B cell (primary cell): ENCODE measurements at regions not wholly inside any gene's neighbourhood (a gene's known extent, or its start where the extent isn't known, plus 50 kb on each side); places are given as distances from the start of the nearest gene placed in this dataset.

ENCODE experiments used
- ATAC-seq: fragments of 200-7000 bp; cut with Tn5 transposase; one replicate; pipeline ENCODE4 v1.10.0; 2021; ENCODE audit warnings: low read depth, mild to moderate bottlenecking, moderate number of reproducible peaks, moderate library complexity
- CTCF ChIA-PET: fragments of 350-600 bp; sonication (Branson Sonifier 250); formaldehyde crosslinking; loops from one replicate; lab custom pipeline; 2021; ENCODE audit warnings: antibody characterized with exemption, inconsistent platforms; lab: Charles Lee
- POLR2A ChIA-PET: fragments of 350-600 bp; sonication (Branson Sonifier 250); formaldehyde crosslinking; loops from one replicate; lab custom pipeline; 2021; ENCODE audit warnings: antibody characterized with exemption; lab: Charles Lee
- DNase-seq: peaks from one replicate; pipeline ENCODE4 v3.0.0; 2013
- H2AFZ ChIP-seq: 2 replicates; pipeline ENCODE4 v1.6.1; 2012; ENCODE audit warnings: mild to moderate bottlenecking, low read depth, low read length; ENCODE audit not compliant: insufficient read depth, poor library complexity, severe bottlenecking
- H3K27ac ChIP-seq, 2 donors: 1 replicate in 1 of 2; 2 replicates in 1 of 2; pipeline ENCODE4 v1.5.1; 2012 to 2013; ENCODE audit warnings: low read length in 2 of 2, mild to moderate bottlenecking in 2 of 2, moderate library complexity in 1 of 2
- H3K27me3 ChIP-seq, 4 experiments: fragments of 200-600 bp in 1 of 4; sonication (generic) in 1 of 4; replicated peaks in 1 of 4; 1 replicate in 2 of 4; 2 replicates in 2 of 4; pipeline versions ENCODE4 v1.6.1 to v1.7.0; 2013 to 2016; ENCODE audit warnings: low read length in 3 of 4, mild to moderate bottlenecking in 2 of 4, mixed read lengths in 1 of 4, moderate library complexity in 1 of 4; ENCODE audit not compliant: insufficient read depth in 4 of 4, control insufficient read depth in 3 of 4; ENCODE audit errors: control extremely low read depth in 1 of 4
- H3K36me3 ChIP-seq, 2 experiments: replicated peaks in 1 of 2; 1 replicate in 1 of 2; 2 replicates in 1 of 2; pipeline versions ENCODE4 v1.6.1 to v1.7.1; 2013; ENCODE audit warnings: low read length in 1 of 2; ENCODE audit not compliant: insufficient read depth in 2 of 2, control insufficient read depth in 1 of 2; ENCODE audit errors: control extremely low read depth in 1 of 2, extremely low read depth in 1 of 2
- H3K4me1 ChIP-seq, 2 donors: fragments of 200-600 bp in 1 of 2; sonication (generic) in 1 of 2; 1 replicate in 1 of 2; 2 replicates in 1 of 2; pipeline versions ENCODE4 v1.5.1 to v1.6.1; 2013 to 2017; ENCODE audit warnings: low read length in 2 of 2; ENCODE audit not compliant: control insufficient read depth in 2 of 2, insufficient read depth in 2 of 2
- H3K4me2 ChIP-seq: replicated peaks from 2 replicates; pipeline ENCODE3; 2012; ENCODE audit warnings: mild to moderate bottlenecking, low read depth, low read length; ENCODE audit not compliant: poor library complexity, severe bottlenecking
- H3K4me3 ChIP-seq, 5 experiments: fragments of 200-600 bp in 1 of 5; sonication (generic) in 1 of 5; 1 replicate in 3 of 5; 2 replicates in 2 of 5; pipeline versions ENCODE4 v1.5.1 to v1.7.0; 2011 to 2016; ENCODE audit warnings: low read length in 4 of 5, mild to moderate bottlenecking in 4 of 5, low read depth in 2 of 5, control low read depth in 1 of 5, moderate library complexity in 1 of 5; ENCODE audit not compliant: insufficient read depth in 1 of 5; ENCODE audit errors: control extremely low read depth in 1 of 5, extremely low read depth in 1 of 5
- H3K79me2 ChIP-seq: fragments of 200-600 bp; sonication (generic); one replicate; pipeline ENCODE4 v1.6.0; 2016; ENCODE audit warnings: low read length; ENCODE audit not compliant: control insufficient read depth, insufficient read depth
- H3K9ac ChIP-seq: fragments of 200-600 bp; sonication (generic); 2 replicates; pipeline ENCODE4 v1.6.1; 2017; ENCODE audit warnings: mild to moderate bottlenecking, low read length, moderate library complexity
- H3K9me3 ChIP-seq, 3 donors: one replicate each; pipeline versions ENCODE4 v1.6.1 to v1.7.1; 2013; ENCODE audit warnings: low read length in 2 of 3; ENCODE audit not compliant: control insufficient read depth in 2 of 3, insufficient read depth in 1 of 3; ENCODE audit errors: control extremely low read depth in 1 of 3
- H4K20me1 ChIP-seq: 2 replicates; pipeline ENCODE4 v1.6.0; 2012; ENCODE audit warnings: mild to moderate bottlenecking, low read length; ENCODE audit not compliant: insufficient read depth, control insufficient read depth, poor library complexity, severe bottlenecking
- H3K27ac Mint-ChIP-seq: one replicate; pipeline ENCODE4 v1.8.0; 2021; ENCODE audit warnings: mixed read lengths
- H3K27me3 Mint-ChIP-seq: one replicate; pipeline ENCODE4 v1.8.0; 2021; ENCODE audit warnings: mixed read lengths
- H3K4me1 Mint-ChIP-seq: one replicate; pipeline ENCODE4 v1.8.0; 2021; ENCODE audit warnings: mixed read lengths
- H3K4me3 Mint-ChIP-seq: one replicate; pipeline ENCODE4 v1.8.0; 2021; ENCODE audit warnings: mixed read lengths
- H3K9me3 Mint-ChIP-seq: one replicate; pipeline ENCODE4 v1.8.0; 2022; ENCODE audit warnings: mixed read lengths; ENCODE audit not compliant: insufficient read depth
- CTCF ChIP-seq: fragments of 200-600 bp; IDR thresholded peaks from one replicate; pipeline ENCODE4 v1.8.0; 2022; ENCODE audit warnings: antibody characterized with exemption, mild to moderate bottlenecking
- EZH2 ChIP-seq: IDR thresholded peaks from 2 replicates; pipeline ENCODE4 v1.6.1; 2012; ENCODE audit warnings: borderline replicate concordance, low read depth, mild to moderate bottlenecking, moderate library complexity, low read length; ENCODE audit not compliant: insufficient read depth, poor library complexity, severe bottlenecking
- WGBS: methylation state at CpG from one replicate; pipeline ENCODE4 v1.1.5; 2013; ENCODE audit warnings: missing lambda C conversion rate; ENCODE audit not compliant: insufficient coverage; 5-methylcytosine and 5-hydroxymethylcytosine counted together
- intact Hi-C: fragments of 100-400 bp; cut with micrococcal nuclease; formaldehyde crosslinking; loops from one replicate; pipeline ENCODE4 v1.10.0; 2022

- intact Hi-C loops: loop anchor here (2.0 kb wide), 1 partner anchor 19 kb away; no protein-coding TSS in a partner anchor
- H3K4me2 ChIP-seq: peak overlapping the region; percentile 75
- H3K9ac ChIP-seq: no peak overlapping the region
- H2AFZ ChIP-seq: peak overlapping the region; percentile 63
- no peak overlapping the region for H3K4me3 ChIP-seq
- Mint-ChIP-seq H3K9me3 (peaks cover 6% of the 10 kb centered on the region), H3K4me1 (peaks cover 59% of the 10 kb centered on the region), H3K27me3 (no peaks in the 10 kb centered on the region), H3K27ac (peak overlapping the region; percentile 53), H3K4me3 (peak overlapping the region; percentile 72)
- POLR2A ChIA-PET: interaction anchor here (1.2 kb wide), 1 partner anchor 23 kb away, joined by 6 read pairs; no protein-coding TSS in a partner anchor
- peaks cover 0 to 12% (median 11%) of the 10 kb centered on the region in 3 donors for H3K9me3 ChIP-seq
- no peaks in the 10 kb centered on the region for H3K36me3 ChIP-seq
- CTCF ChIA-PET: interaction anchor here (1.1 to 3.6 kb wide), 11 partner anchors 13 to 1027 kb away, joined by 3 to 28 read pairs (median 5); partner anchors contain the start of gene TLE3
- no peak for ATAC-seq
- no peaks in the 10 kb centered on the region for H3K27me3 ChIP-seq
- H3K27ac ChIP-seq: no peak overlapping the region
- H3K79me2 ChIP-seq: no peaks in the 10 kb centered on the region
- H3K4me1 ChIP-seq: peaks cover 50 to 68% of the 10 kb centered on the region in 2 donors
- TF ChIP-seq EZH2: no peak
- TF ChIP-seq CTCF: no peak
- no peak for DNase-seq
- H4K20me1 ChIP-seq: no peaks in the 10 kb centered on the region
- WGBS: 0% methylated on average over 1 of the region's 3 CpGs
Observed at GRCh38 chr15:70505411-70505919, 257.9 kb downstream of the UACA start.

- Mint-ChIP-seq H3K9me3 (peaks cover 2% of the 10 kb centered on the region), H3K4me3 (peak overlapping the region; percentile 72), H3K27ac (peak overlapping the region; percentile 86), H3K4me1 (peaks cover 59% of the 10 kb centered on the region), H3K27me3 (no peaks in the 10 kb centered on the region)
- H2AFZ ChIP-seq: peak overlapping the region; percentile 63
- intact Hi-C loops: loop anchor here (1.0 to 2.0 kb wide), 2 partner anchors 18 to 21 kb away; no protein-coding TSS in a partner anchor
- POLR2A ChIA-PET: interaction anchor here (1.1 to 1.2 kb wide), 2 partner anchors 21 to 23 kb away, joined by 4 to 6 read pairs; no protein-coding TSS in a partner anchor
- H3K36me3 ChIP-seq: no peaks in the 10 kb centered on the region
- CTCF ChIA-PET: interaction anchor here (1.1 to 3.6 kb wide), 14 partner anchors 10 to 1029 kb away, joined by 3 to 28 read pairs (median 6); partner anchors contain the start of gene TLE3
- TF ChIP-seq CTCF (no peak), EZH2 (no peak)
- peaks cover 50 to 68% of the 10 kb centered on the region in 2 donors for H3K4me1 ChIP-seq
- H3K27me3 ChIP-seq: no peaks in the 10 kb centered on the region
- H3K27ac ChIP-seq: peak overlapping the region in 1 of 2 donors; percentile 26
- WGBS: 5% methylated on average over 12 of the region's 12 CpGs
- ATAC-seq (no peak), DNase-seq (no peak)
- H3K9ac ChIP-seq: peak overlapping the region; percentile 17
- H3K4me3 ChIP-seq: peak overlapping the region in 3 of 5 experiments; percentile 15 to 32 (median 22)
- peak overlapping the region; percentile 75 for H3K4me2 ChIP-seq
- H3K79me2 ChIP-seq: no peaks in the 10 kb centered on the region
- H4K20me1 ChIP-seq: no peaks in the 10 kb centered on the region
- H3K9me3 ChIP-seq: peaks cover 0 to 10% (median 6%) of the 10 kb centered on the region in 3 donors
Observed at GRCh38 chr15:70504988-70505387, 258.4 kb downstream of the UACA start.
